Upper lobe of right lung (tissue), 1 donor: ENCODE measurements at regions not wholly inside any gene's neighbourhood (a gene's known extent, or its start where the extent isn't known, plus 50 kb on each side); places are given as distances from the start of the nearest gene placed in this dataset.

ENCODE experiments used
- ATAC-seq: fragments of 200-7000 bp; cut with Tn5 transposase; one replicate; pipeline ENCODE4 v1.9.1; 2020; ENCODE audit warnings: mild to moderate bottlenecking, moderate library complexity
- DNase-seq: peaks from one replicate; pipeline ENCODE4 v3.0.0-alpha.2; 2020
- H3K27ac ChIP-seq: fragments of 200-600 bp; one replicate; pipeline ENCODE4 v1.8.0; 2022
- H3K27me3 ChIP-seq: fragments of 200-600 bp; one replicate; pipeline ENCODE4 v1.8.0; 2022; ENCODE audit warnings: mild to moderate bottlenecking
- H3K36me3 ChIP-seq: fragments of 200-600 bp; one replicate; pipeline ENCODE4 v1.8.0; 2022
- H3K4me1 ChIP-seq: fragments of 200-600 bp; one replicate; pipeline ENCODE4 v1.8.0; 2022
- H3K4me3 ChIP-seq: fragments of 200-600 bp; one replicate; pipeline ENCODE4 v1.8.0; 2022; ENCODE audit warnings: mild to moderate bottlenecking
- H3K9me3 ChIP-seq: fragments of 200-600 bp; one replicate; pipeline ENCODE4 v1.8.0; 2022
- intact Hi-C: fragments of 100-400 bp; cut with DNase I; formaldehyde crosslinking; loops from one replicate; pipeline ENCODE4 v1.11.0; 2022
- TF ChIP-seq, protein P1 (sequence below): fragments of 200-600 bp; IDR thresholded peaks from one replicate; pipeline ENCODE4 v1.8.0; 2022; ENCODE audit warnings: antibody characterized with exemption
- donor health status: DM: no; HTN: yes; CAD: no; lungs with severe emphysema.

DNA sequence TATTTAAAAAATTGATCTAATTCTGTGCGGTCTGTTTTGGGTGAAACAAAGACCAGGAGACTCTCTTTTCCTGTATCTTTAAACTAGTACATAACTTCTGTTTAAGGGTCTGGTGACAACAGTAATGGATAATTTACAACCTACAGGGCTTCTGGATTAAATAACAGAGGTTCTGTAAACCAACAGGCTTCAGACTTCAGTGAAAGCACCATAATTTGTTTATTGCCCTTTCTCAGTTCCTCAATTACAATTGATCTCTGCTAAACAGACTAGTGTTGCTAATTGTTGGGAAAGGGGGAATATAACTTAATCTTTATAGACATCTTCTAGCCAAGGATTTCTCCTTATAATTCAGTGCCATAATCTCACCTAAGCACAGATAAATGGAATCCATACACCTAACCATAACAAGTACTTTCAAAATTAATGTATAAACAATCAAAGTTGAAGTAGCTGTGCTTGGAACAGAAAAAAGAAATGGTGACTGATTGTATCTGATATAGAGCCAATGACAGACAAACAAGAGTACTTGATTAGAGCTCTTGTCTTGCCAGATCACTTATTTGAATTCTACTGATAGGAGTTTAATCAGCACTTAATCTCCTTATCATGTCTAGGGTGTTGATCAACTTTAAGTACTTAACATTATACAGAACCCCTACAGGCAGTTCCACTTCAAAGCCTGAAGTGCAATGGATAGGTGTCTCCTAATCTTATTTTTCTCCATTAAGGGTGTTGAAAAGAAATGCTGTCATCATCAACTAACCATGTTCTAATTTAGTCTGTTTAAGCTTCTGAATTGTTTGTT lies 536.0 kb downstream of the NR2F1-AS1 start:
- Histone ChIP-seq H3K4me3 (no peak overlapping the region), H3K36me3 (no peaks in the 10 kb centered on the region), H3K27ac (no peak overlapping the region), H3K4me1 (no peaks in the 10 kb centered on the region), H3K9me3 (no peaks in the 10 kb centered on the region), H3K27me3 (no peaks in the 10 kb centered on the region)
- ATAC-seq, result no peak
- TF ChIP-seq, protein P1, sequence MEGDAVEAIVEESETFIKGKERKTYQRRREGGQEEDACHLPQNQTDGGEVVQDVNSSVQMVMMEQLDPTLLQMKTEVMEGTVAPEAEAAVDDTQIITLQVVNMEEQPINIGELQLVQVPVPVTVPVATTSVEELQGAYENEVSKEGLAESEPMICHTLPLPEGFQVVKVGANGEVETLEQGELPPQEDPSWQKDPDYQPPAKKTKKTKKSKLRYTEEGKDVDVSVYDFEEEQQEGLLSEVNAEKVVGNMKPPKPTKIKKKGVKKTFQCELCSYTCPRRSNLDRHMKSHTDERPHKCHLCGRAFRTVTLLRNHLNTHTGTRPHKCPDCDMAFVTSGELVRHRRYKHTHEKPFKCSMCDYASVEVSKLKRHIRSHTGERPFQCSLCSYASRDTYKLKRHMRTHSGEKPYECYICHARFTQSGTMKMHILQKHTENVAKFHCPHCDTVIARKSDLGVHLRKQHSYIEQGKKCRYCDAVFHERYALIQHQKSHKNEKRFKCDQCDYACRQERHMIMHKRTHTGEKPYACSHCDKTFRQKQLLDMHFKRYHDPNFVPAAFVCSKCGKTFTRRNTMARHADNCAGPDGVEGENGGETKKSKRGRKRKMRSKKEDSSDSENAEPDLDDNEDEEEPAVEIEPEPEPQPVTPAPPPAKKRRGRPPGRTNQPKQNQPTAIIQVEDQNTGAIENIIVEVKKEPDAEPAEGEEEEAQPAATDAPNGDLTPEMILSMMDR, result no peak
- intact Hi-C loops, result no loop called here
- no peak for DNase-seq

DNA sequence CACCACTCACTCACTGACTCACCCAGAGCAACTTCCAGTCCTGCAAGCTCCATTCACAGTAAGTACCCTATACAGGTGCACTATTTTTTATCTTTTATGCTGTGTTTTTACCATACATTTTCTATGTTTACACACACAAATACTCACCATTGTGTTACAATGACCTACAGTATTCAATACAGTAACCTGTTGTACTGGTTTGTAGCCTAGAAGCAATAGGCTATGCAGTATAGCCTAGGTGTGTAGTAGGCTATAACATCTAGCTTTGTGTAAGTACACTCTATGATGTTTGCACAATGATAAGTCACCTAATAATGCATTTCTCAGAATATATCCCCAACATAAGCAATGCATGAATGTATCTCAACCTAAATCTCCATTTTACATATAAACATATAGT lies 541.1 kb downstream of the NR2F1-AS1 start:
- Histone ChIP-seq H3K27me3 (no peaks in the 10 kb centered on the region), H3K9me3 (no peaks in the 10 kb centered on the region), H3K27ac (no peak overlapping the region), H3K4me1 (no peaks in the 10 kb centered on the region), H3K4me3 (no peak overlapping the region), H3K36me3 (no peaks in the 10 kb centered on the region)
- intact Hi-C loops, result no loop called here
- TF ChIP-seq, protein P1, result no peak
- no peak for DNase-seq
- ATAC-seq, result no peak

DNA sequence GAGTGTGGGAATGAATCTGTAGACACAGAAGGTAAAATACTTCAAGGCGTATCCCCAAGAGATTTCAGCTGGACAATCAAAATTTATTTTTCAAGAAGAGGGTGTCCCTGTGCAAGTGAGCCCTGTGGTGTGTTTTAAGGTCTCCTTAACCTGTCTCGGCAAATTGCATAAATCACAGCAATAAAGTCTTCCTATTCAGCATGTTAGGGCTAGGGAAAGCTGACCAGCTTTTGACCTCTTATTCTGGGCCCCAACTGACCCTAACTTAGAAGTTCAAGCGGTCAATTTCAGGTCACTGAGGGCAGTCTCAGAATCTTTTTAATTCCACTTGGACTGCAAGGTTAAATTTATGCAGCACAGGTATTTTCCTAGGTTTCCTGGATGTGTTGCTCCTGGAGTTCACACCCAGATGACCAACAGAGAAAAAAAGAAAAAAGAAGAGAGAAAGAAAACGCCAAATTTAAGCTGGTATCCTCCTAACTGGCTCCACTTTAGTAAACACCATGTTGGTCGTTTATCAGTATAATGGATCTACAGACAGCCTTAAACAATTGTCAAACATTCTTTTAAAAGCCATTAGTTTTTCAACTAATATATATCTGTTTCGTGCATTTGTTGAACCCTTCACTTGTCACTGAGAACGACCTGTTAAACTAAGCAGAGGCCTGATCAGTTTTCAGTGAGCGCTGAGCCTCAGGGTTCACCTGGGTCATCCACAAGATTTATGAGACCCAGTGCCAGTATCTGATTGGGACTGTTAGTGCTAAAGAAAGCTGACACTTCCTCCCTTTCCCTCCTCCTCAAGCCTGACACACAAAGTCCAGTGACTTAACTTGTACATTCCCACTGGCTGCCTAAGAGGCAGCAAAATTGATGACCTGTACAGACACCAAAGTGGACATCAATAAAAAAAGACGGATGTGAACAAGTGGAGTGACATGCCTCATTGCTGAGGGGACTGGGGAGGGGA lies 546.1 kb downstream of the NR2F1-AS1 start:
- H3K36me3 ChIP-seq, result no peaks in the 10 kb centered on the region
- H3K4me1 ChIP-seq, result no peaks in the 10 kb centered on the region
- TF ChIP-seq, protein P1, result no peak
- ATAC-seq, result no peak
- no peak overlapping the region for H3K4me3 ChIP-seq
- no peaks in the 10 kb centered on the region for H3K27me3 ChIP-seq
- intact Hi-C loops, result no loop called here
- H3K27ac ChIP-seq, result no peak overlapping the region
- DNase-seq, result no peak
- H3K9me3 ChIP-seq, result no peaks in the 10 kb centered on the region

DNA sequence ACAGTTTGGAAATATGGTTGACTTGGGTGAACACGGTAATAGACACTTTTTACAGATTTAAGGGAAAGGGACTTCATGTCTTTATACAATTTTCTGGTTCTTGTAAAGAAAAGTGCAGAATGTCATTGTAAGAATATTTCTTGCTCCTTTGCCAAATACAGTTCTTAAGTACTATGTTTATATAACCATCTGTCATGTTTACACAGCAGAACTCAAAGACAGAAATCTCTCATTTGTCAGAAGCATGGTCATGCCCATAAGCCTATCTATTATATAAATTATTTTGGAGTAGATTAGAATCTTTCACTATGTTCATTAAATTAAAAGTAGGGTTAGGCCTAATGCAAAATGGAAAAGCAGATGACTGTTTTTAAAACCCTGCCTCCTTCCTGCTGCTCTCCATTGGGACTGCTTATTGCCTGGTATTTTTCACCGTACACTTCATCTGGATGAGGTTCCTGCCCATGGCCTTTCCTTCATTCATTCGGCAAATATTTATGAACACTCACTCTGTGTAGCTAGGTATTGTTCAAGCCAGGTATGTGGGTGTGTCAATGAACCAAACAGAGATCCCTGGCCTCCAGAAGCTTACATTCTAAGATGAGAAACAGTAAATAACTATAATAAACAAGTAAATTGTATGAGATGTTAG lies 558.1 kb downstream of the NR2F1-AS1 start:
- Histone ChIP-seq H3K4me1 (no peaks in the 10 kb centered on the region), H3K4me3 (no peak overlapping the region), H3K36me3 (no peaks in the 10 kb centered on the region), H3K9me3 (no peaks in the 10 kb centered on the region), H3K27ac (no peak overlapping the region), H3K27me3 (no peaks in the 10 kb centered on the region)
- intact Hi-C loops, result no loop called here
- DNase-seq, result no peak
- ATAC-seq, result no peak
- TF ChIP-seq, protein P1, result no peak

DNA sequence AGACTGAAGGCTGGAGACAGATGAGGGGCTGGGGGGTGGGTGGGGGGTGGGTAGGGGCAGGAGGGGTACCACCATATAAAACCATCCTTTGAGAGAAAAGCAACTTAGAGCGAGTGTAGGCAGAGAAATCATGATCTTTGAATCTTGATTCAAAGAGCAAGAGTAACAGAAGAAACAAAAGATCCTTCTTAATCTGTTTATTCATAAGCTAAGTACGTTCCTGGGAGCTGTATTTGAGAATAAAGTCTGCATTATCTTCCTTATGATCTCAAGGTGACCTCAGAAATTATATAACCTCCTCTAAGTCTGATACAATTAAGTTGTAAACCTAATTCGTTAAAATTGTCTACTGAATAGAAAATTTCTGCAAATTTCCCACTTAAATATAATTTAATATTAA lies 558.8 kb downstream of the NR2F1-AS1 start:
- H3K4me1 ChIP-seq, result no peaks in the 10 kb centered on the region
- DNase-seq (no peak), ATAC-seq (no peak)
- no peaks in the 10 kb centered on the region for H3K27me3 ChIP-seq
- H3K36me3 ChIP-seq, result no peaks in the 10 kb centered on the region
- H3K4me3 ChIP-seq, result no peak overlapping the region
- intact Hi-C loops, result no loop called here
- no peaks in the 10 kb centered on the region for H3K9me3 ChIP-seq
- TF ChIP-seq, protein P1, result no peak
- no peak overlapping the region for H3K27ac ChIP-seq
